ENCODE measurements at regions not wholly inside any gene's neighbourhood (a gene's known extent, or its start where the extent isn't known, plus 50 kb on each side); places are given as distances from the start of the nearest gene placed in this dataset.

GRCh38 chr11:113602483-113602882 lies 103.6 kb downstream of the TMPRSS5 start:
- Histone ChIP-seq H3K9me3 (peaks cover 21% of the 10 kb centered on the region), H3K27me3 (replicated peaks; ENCODE audit: control insufficient read depth, insufficient read depth, low read length) (no peaks in the 10 kb centered on the region), H3K4me3 (ENCODE audit: low read depth, low read length) (no peak overlapping the region), H3K36me3 (ENCODE audit: control insufficient read depth, insufficient read depth, low read length) (no peaks in the 10 kb centered on the region), H3K4me1 (peaks cover 20% of the 10 kb centered on the region)
- no peak for TF ChIP-seq CTCF (IDR thresholded peaks at IDR 0.05; ENCODE audit: insufficient read depth in 1 of 2, low read depth in 1 of 2, low read length in 1 of 2, severe bottlenecking in 1 of 2, unreplicated experiment in 1 of 2)
- peaks cover 18% of the 10 kb centered on the region for H3K4me1 Mint-ChIP-seq (ENCODE audit: low read depth, unreplicated experiment)
- CTCF ChIA-PET = interaction anchor here (1.6 kb wide), 1 partner anchor 128 kb away, joined by 5 read pairs; no protein-coding TSS in a partner anchor
- no peak for DNase-seq
- peaks cover 6% of the 10 kb centered on the region for H3K36me3 Mint-ChIP-seq (ENCODE audit: insufficient read depth, unreplicated experiment)
- BruUV-seq (replicated peaks) = no TSS peak
- no peaks in the 10 kb centered on the region for H3K27me3 Mint-ChIP-seq (ENCODE audit: insufficient read depth, unreplicated experiment)
- intact Hi-C loops (cut with micrococcal nuclease; ENCODE audit: unreplicated experiment) = no loop called here
- peaks cover 39% of the 10 kb centered on the region for H3K9me3 Mint-ChIP-seq (ENCODE audit: unreplicated experiment)
- POLR2A ChIA-PET = no interaction called here
- no peak overlapping the region for H3K27ac Mint-ChIP-seq (ENCODE audit: unreplicated experiment)
- no peak overlapping the region for H3K4me3 Mint-ChIP-seq (ENCODE audit: unreplicated experiment)

- DNase-seq = no peak
- Mint-ChIP-seq H3K27ac (ENCODE audit: unreplicated experiment) (no peak overlapping the region), H3K36me3 (ENCODE audit: insufficient read depth, unreplicated experiment) (no peaks in the 10 kb centered on the region), H3K9me3 (ENCODE audit: unreplicated experiment) (peaks cover 25% of the 10 kb centered on the region), H3K4me3 (ENCODE audit: unreplicated experiment) (no peak overlapping the region), H3K27me3 (ENCODE audit: insufficient read depth, unreplicated experiment) (no peaks in the 10 kb centered on the region), H3K4me1 (ENCODE audit: low read depth, unreplicated experiment) (no peaks in the 10 kb centered on the region)
- BruUV-seq (replicated peaks) = no TSS peak
- Histone ChIP-seq H3K27me3 (replicated peaks; ENCODE audit: control insufficient read depth, insufficient read depth, low read length) (no peaks in the 10 kb centered on the region), H3K36me3 (ENCODE audit: control insufficient read depth, insufficient read depth, low read length) (no peaks in the 10 kb centered on the region), H3K4me3 (ENCODE audit: low read depth, low read length) (no peak overlapping the region), H3K4me1 (no peaks in the 10 kb centered on the region), H3K9me3 (peaks cover 11% of the 10 kb centered on the region; the same call in 1 of the 2 replicates)
- intact Hi-C loops (cut with micrococcal nuclease; ENCODE audit: unreplicated experiment) = no loop called here
- no peak for TF ChIP-seq CTCF (IDR thresholded peaks at IDR 0.05; ENCODE audit: insufficient read depth in 1 of 2, low read depth in 1 of 2, low read length in 1 of 2, severe bottlenecking in 1 of 2, unreplicated experiment in 1 of 2)
- ChIA-PET POLR2A (no interaction called here), CTCF (no interaction called here)
These were observed 109.5 kb downstream of the TMPRSS5 start for GRCh38 chr11:113596658-113597057.

GRCh38 chr11:113595810-113596594 lies 110.1 kb downstream of the TMPRSS5 start:
- Histone ChIP-seq H3K27me3 (replicated peaks; ENCODE audit: control insufficient read depth, insufficient read depth, low read length) (no peaks in the 10 kb centered on the region), H3K4me1 (no peaks in the 10 kb centered on the region), H3K36me3 (ENCODE audit: control insufficient read depth, insufficient read depth, low read length) (no peaks in the 10 kb centered on the region), H3K4me3 (ENCODE audit: low read depth, low read length) (no peak overlapping the region), H3K9me3 (peaks cover 11% of the 10 kb centered on the region; the same call in 1 of the 2 replicates)
- H3K36me3 Mint-ChIP-seq (ENCODE audit: insufficient read depth, unreplicated experiment) = no peaks in the 10 kb centered on the region
- DNase-seq = no peak
- POLR2A ChIA-PET = no interaction called here
- H3K27ac Mint-ChIP-seq (ENCODE audit: unreplicated experiment) = no peak overlapping the region
- H3K4me1 Mint-ChIP-seq (ENCODE audit: low read depth, unreplicated experiment) = no peaks in the 10 kb centered on the region
- peaks cover 25% of the 10 kb centered on the region for H3K9me3 Mint-ChIP-seq (ENCODE audit: unreplicated experiment)
- no peak for TF ChIP-seq CTCF (IDR thresholded peaks at IDR 0.05; ENCODE audit: insufficient read depth in 1 of 2, low read depth in 1 of 2, low read length in 1 of 2, severe bottlenecking in 1 of 2, unreplicated experiment in 1 of 2)
- no peak overlapping the region for H3K4me3 Mint-ChIP-seq (ENCODE audit: unreplicated experiment)
- CTCF ChIA-PET = no interaction called here
- H3K27me3 Mint-ChIP-seq (ENCODE audit: insufficient read depth, unreplicated experiment) = no peaks in the 10 kb centered on the region
- intact Hi-C loops (cut with micrococcal nuclease; ENCODE audit: unreplicated experiment) = no loop called here
- no TSS peak for BruUV-seq (replicated peaks)
